ENCODE measurements at regions not wholly inside any gene's neighbourhood (a gene's known extent, or its start where the extent isn't known, plus 50 kb on each side); places are given as distances from the start of the nearest gene placed in this dataset.
"Not testable (repeated sequence)": the region's sequence is repeated elsewhere in the genome, so short reads cannot be mapped to it uniquely, and the experiment has no call there.

- no peak for DNase-seq (ENCODE audit: low spot score)
These were observed 91.5 kb upstream of the KCNE2 start for GRCh38 chr21:34272321-34272720.

- peak; percentile 7 for DNase-seq (ENCODE audit: low spot score)
These were observed 89.8 kb upstream of the KCNE2 start for GRCh38 chr21:34274001-34274400.

DNA sequence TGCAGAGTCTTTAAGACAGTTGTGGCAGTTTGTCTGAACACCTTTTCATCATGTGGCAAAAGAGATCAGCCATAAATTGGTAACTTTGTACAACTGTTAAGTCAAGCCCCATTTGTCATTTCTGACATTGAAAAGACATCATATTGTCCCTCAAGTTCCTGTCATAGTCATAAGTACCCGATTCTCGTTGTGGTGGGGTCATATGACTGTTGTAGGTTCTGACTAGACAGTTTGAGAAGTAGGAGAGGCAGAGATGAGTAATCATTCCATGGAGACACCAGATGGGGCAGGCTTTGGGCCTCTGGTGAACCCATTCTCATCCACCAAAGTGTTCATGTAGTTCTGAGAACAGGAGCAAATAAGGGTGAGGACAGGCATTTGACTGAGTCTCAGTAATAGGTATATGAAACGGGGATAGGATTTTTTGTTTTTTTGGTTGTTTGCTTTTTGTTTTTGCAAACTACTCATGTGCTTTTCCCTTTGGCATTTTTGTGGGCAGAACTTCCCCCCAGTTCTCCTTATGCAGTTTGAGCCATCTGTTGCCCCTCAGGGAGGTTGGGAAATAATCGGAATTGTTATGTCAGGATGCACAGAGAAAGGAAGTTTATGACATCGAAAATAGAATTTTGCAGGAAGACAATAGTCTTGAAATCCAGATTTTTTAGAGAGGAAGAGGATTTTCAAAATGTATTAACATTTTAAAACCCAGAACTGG, 86.9 kb upstream of the KCNE2 start:
- no peak for DNase-seq (ENCODE audit: low spot score)

- DNase-seq (ENCODE audit: low spot score): no peak
These were observed 85.4 kb upstream of the KCNE2 start for GRCh38 chr21:34278451-34278850.

GRCh38 chr21:34279285-34279684, 84.5 kb upstream of the KCNE2 start:
- DNase-seq (ENCODE audit: low spot score): no peak

DNA sequence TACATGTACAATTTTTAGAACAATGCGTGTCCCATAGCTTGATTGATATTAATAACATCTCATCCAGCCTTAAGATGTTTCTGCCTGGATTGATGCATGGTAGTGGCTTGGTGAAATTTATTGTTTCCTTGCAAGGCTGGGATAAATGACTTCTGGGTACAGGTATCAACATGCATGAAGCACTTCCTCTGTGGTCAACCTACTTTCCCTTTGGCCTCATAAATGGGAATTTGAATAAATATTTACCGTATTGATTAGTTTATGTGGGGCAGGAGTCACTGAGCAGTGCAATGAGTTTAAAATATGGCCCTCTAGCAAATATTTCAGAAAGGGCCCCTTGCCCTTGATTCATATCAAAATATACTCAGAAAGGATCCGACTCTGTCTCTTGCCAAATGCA, 83.9 kb upstream of the KCNE2 start:
- DNase-seq (ENCODE audit: low spot score): no peak

DNA sequence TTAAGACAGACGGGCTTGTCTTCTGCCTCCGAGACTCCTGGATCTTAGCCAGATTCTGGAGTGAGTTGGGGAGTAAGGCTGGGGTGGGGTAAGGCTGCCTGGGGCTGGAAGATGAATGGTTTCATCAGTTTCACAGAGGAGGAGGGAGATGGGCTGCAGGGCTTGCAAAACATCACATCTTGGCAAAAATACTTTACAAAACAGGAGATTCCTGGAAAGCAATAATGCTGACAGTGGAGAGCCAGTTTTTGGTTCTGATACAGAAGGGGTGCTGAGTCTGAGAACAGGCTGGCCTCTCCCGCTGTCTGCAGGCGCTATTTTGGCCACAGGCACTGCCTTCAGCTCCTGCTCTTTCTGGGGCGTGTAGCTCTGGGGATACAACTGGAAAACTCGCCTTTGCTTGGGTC, 83.4 kb upstream of the KCNE2 start:
- no peak for DNase-seq (ENCODE audit: low spot score)

GRCh38 chr21:34280959-34281358, 82.8 kb upstream of the KCNE2 start:
- no peak for DNase-seq (ENCODE audit: low spot score)

GRCh38 chr21:34282223-34282622, 81.6 kb upstream of the KCNE2 start:
- DNase-seq (ENCODE audit: low spot score): peak; percentile 82

GRCh38 chr21:34284666-34285065, 79.1 kb upstream of the KCNE2 start:
- DNase-seq (ENCODE audit: low spot score): no peak

DNA sequence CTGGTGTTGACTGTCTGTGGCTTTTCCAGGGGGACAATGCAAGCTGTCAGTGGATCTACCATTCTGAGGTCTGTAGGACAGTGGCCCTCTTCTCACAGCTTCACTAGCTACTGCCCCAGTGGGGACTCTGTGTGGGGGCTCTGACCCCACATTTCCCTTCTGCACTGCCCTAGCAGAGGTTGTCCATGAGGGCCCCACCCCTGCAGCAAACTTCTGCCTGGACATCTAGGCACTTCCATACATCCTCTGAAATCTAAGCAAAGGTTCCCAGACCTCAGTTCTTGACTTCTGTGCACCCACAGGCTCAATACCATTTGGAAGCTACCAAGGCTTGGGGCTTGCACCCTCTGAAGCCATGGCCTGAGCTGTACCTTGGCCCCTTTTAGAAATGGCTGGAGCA, 75.8 kb upstream of the KCNE2 start:
- not testable (repeated sequence) for DNase-seq (ENCODE audit: low spot score)

DNA sequence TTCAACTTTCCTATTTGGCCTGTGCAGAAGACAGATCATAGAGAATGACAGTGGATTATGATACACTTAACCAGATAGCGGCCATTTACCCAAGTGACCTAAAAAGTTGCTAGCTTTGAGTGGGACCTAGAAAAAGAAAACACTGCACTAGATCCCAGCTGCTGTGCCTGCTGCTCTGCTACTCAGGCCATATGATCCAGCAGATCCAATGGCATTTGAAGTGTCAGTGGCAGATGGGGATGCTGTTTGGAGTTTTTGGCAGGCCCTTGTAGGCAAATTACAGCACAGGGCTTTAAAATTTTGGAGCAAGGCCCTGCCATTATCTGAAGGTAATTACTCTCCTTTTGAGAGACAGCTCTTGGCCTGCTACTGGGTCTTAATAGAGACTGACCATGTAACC, 74.0 kb upstream of the KCNE2 start:
- no peak for DNase-seq (ENCODE audit: low spot score)

GRCh38 chr21:34296878-34297277, 66.9 kb upstream of the KCNE2 start:
- DNase-seq (ENCODE audit: low spot score): no peak

- no peak for DNase-seq (ENCODE audit: low spot score)
These were observed 65.2 kb upstream of the KCNE2 start for GRCh38 chr21:34298534-34299167.

GRCh38 chr21:34299168-34299539, 64.7 kb upstream of the KCNE2 start:
- DNase-seq (ENCODE audit: low spot score): no peak

- no peak for DNase-seq (ENCODE audit: low spot score)
These were observed 61.3 kb upstream of the KCNE2 start for GRCh38 chr21:34302521-34302920.

DNA sequence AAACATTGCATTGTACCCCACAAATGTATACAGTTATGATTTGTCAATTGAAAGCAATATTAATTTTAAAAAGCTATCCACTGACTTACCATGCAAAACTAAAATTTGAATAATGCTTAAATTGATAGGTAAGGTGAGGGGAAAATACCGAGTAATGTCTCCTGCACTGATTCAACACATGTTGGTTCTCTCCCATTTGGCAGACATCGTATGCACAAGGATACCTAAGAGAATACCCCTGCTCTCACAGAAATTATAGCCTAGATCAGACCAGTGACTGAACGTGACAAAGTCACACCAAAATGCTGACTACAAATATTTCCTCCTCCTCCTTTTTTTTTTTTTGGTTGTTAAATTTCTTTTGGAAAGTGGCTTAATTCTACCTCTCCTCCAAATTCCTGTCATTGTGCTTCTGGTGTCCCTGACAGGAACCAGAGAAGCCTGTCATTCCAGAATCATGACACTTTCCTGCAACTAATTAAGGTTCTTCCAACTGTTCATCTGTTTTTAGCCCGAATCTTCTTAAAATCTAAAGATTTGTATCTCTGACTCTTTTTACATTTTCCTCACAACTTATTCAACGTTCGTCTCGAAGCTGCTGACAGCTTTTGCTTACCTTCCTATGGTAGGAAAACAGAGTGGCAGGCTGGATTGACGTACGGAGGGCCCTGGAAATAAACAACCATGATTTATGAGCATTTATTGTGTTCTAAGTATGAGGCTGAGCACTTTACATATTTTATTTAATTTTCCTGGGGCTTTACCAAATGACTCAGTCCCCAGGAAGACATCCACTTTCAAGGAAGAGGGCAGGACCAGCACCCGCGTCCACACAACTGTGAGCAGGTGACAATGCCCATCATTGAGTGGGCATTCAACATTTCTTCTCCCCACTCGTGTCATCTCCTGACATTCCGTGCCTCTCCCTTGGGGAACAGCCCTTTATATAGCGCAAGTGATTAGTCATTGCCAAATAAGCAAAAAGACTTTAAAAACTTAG, 57.9 kb upstream of the KCNE2 start:
- no peak for DNase-seq (ENCODE audit: low spot score)

GRCh38 chr21:34307991-34308532, 55.7 kb upstream of the KCNE2 start:
- DNase-seq (ENCODE audit: low spot score): peak; percentile 7

DNA sequence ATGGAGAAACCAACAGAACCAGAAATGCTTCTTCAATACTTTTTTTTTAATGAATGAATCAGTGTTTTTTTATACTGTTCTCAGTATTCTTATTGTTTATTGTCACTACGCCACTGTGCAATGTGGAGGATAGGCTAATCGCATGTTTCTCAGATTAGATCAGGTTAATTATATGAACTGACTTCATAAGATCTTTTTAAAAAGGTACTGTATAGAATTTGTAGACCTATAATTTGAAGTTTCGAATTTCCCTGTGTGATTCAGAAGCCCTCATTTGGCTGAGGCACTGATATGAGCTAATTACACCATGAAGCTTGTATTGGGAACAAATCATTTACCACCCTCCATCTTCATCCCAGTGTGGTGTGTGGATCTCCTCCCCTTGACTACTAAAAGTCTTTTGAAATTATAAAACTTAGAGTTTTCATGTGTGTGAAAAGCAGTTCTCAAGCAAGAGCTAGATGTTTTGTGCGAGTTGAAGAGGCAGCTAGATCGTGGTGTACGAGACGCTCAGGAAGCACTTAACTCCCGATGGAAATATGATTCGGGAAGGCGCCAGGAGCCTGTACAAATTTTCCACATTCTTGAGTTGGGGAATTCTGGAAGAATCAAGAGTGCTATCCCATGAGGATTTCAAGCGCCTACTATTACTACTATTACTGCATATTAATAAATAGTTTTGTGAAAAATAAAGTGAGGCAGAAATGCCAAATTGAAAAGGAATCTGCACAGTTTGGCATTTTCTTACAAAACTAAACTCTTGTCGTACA, 52.1 kb upstream of the KCNE2 start:
- no peak for DNase-seq (ENCODE audit: low spot score)

GRCh38 chr21:34313116-34313515, 50.7 kb upstream of the KCNE2 start:
- peak; percentile 32 for DNase-seq (ENCODE audit: low spot score)
